Endothelial cell of umbilical vein (primary cell): ENCODE measurements at regions not wholly inside any gene's neighbourhood (a gene's known extent, or its start where the extent isn't known, plus 50 kb on each side); places are given as distances from the start of the nearest gene placed in this dataset.

Source experiments
- BruUV-seq: library from RNA; stranded (reverse); fragments of 400-500 nt; replicated peaks from 2 replicates; lab custom pipeline; 2021; lab: Mats Ljungman, UMichigan
- CTCF ChIA-PET: fragments of 300-600, 350-600 bp; sonication (Branson Sonifier 250); formaldehyde crosslinking; loops from one replicate; lab custom pipeline; 2021; ENCODE audit warnings: antibody characterized with exemption, inconsistent platforms; lab: Charles Lee
- POLR2A ChIA-PET: fragments of 300-600, 350-600 bp; sonication (Branson Sonifier 250); formaldehyde crosslinking; loops from one replicate; lab custom pipeline; 2021; ENCODE audit warnings: antibody characterized with exemption, inconsistent platforms; lab: Charles Lee
- DNase-seq: peaks from one replicate; pipeline ENCODE4 v3.0.0-alpha.2; 2011; ENCODE audit warnings: low read depth, low spot score
- FAIRE-seq: peaks from 2 replicates; lab custom pipeline; 2011; peaks lifted over from hg19 to GRCh38; lab: Jason Lieb, UNC
- H2AFZ ChIP-seq: 2 replicates; pipeline ENCODE4 v1.6.0; 2012; ENCODE audit warnings: low read depth, low read length, control low read depth, inconsistent platforms
- H3K27ac ChIP-seq: 2 replicates; pipeline ENCODE4 v1.5.1; 2011; ENCODE audit warnings: low read depth, mild to moderate bottlenecking, control low read depth, low read length, moderate library complexity; ENCODE audit not compliant: insufficient read depth
- H3K27me3 ChIP-seq, 2 experiments: 2 replicates each; pipeline versions ENCODE4 v1.6.0 to v1.6.1; 2011; ENCODE audit warnings: low read length in 2 of 2, mixed read lengths in 1 of 2; ENCODE audit not compliant: control insufficient read depth in 2 of 2, insufficient read depth in 2 of 2
- H3K36me3 ChIP-seq, 2 experiments: 2 replicates in 1 of 2; 3 replicates in 1 of 2; pipeline ENCODE4 v1.5.1; 2011; ENCODE audit warnings: low read length in 2 of 2, mild to moderate bottlenecking in 1 of 2, moderate library complexity in 1 of 2; ENCODE audit not compliant: control insufficient read depth in 2 of 2, insufficient read depth in 2 of 2; ENCODE audit errors: extremely low read depth in 1 of 2
- H3K4me1 ChIP-seq: 3 replicates; pipeline ENCODE4 v1.5.1; 2011; ENCODE audit warnings: mild to moderate bottlenecking, low read length; ENCODE audit not compliant: control insufficient read depth, insufficient read depth; ENCODE audit errors: extremely low read depth
- H3K4me2 ChIP-seq: 2 replicates; pipeline ENCODE4 v1.6.1; 2011; ENCODE audit warnings: low read length, control low read depth, mixed read lengths; ENCODE audit not compliant: insufficient read depth
- H3K4me3 ChIP-seq, 3 experiments: fragments of 200-600 bp in 1 of 3; sonication (generic), shearing (Covaris generic) in 1 of 3; replicated peaks in 1 of 3; 2 replicates each; pipeline ENCODE4 v1.5.1; 2011 to 2016; ENCODE audit warnings: control low read depth in 3 of 3, low read length in 3 of 3, mild to moderate bottlenecking in 2 of 3, inconsistent platforms in 1 of 3, low read depth in 1 of 3, moderate library complexity in 1 of 3; ENCODE audit not compliant: insufficient read depth in 1 of 3
- H3K79me2 ChIP-seq: 2 replicates; pipeline ENCODE4 v1.6.0; 2012; ENCODE audit warnings: low read length, inconsistent platforms; ENCODE audit not compliant: control insufficient read depth, insufficient read depth
- H3K9ac ChIP-seq: replicated peaks from 2 replicates; pipeline ENCODE3; 2011; ENCODE audit warnings: low read length, control low read depth; ENCODE audit not compliant: insufficient read depth; ENCODE audit errors: extremely low read depth
- H3K9me1 ChIP-seq: replicated peaks from 3 replicates; pipeline ENCODE4 v1.6.0; 2011; ENCODE audit warnings: mild to moderate bottlenecking, low read length; ENCODE audit not compliant: control insufficient read depth, insufficient read depth; ENCODE audit errors: extremely low read depth
- H3K9me3 ChIP-seq: replicated peaks from 2 replicates; pipeline ENCODE4 v1.5.1; 2012; ENCODE audit warnings: low read length, inconsistent platforms; ENCODE audit not compliant: control insufficient read depth, insufficient read depth
- H4K20me1 ChIP-seq: replicated peaks from 2 replicates; pipeline ENCODE3; 2011; ENCODE audit warnings: mild to moderate bottlenecking, low read length; ENCODE audit not compliant: control insufficient read depth, insufficient read depth; ENCODE audit errors: extremely low read depth
- EZH2 ChIP-seq: IDR thresholded peaks from 2 replicates; pipeline ENCODE4 v1.6.1; 2012; ENCODE audit warnings: borderline replicate concordance, low read depth, mild to moderate bottlenecking, moderate library complexity, low read length, inconsistent platforms; ENCODE audit not compliant: severe bottlenecking
- FOS ChIP-seq: IDR thresholded peaks from 2 replicates; pipeline ENCODE4 v1.6.1; 2011; ENCODE audit warnings: mild to moderate bottlenecking, low read length, moderate library complexity, borderline replicate concordance; ENCODE audit not compliant: insufficient read depth
- GATA2 ChIP-seq: IDR thresholded peaks from 2 replicates; pipeline ENCODE4 v1.7.0; 2011; ENCODE audit warnings: low read depth, mild to moderate bottlenecking, moderate library complexity, mixed read lengths, low read length; ENCODE audit not compliant: insufficient read length, insufficient read depth
- JUN ChIP-seq: IDR thresholded peaks from 2 replicates; pipeline ENCODE4 v1.6.1; 2011; ENCODE audit warnings: borderline replicate concordance, low read depth; ENCODE audit not compliant: insufficient read length, insufficient read depth
- MYC ChIP-seq: IDR thresholded peaks from one replicate; pipeline ENCODE4 v1.6.1; 2011; ENCODE audit warnings: mild to moderate bottlenecking, low read depth, low read length
- POLR2A ChIP-seq: IDR thresholded peaks from 2 replicates; pipeline ENCODE4 v1.6.1; 2012; ENCODE audit warnings: low read depth, mild to moderate bottlenecking, control low read depth, low read length
- POLR2AphosphoS5 ChIP-seq: IDR thresholded peaks from 2 replicates; pipeline ENCODE4 v1.6.1; 2012; ENCODE audit warnings: low read depth, mild to moderate bottlenecking, control low read depth, low read length, moderate library complexity; ENCODE audit not compliant: insufficient read depth
- dilution Hi-C: fragments of 300-500 bp; cut with MboI; formaldehyde crosslinking; loops from one replicate; pipeline ENCODE4 v1.15.0; 2019; ENCODE audit warnings: low sequenced_read_pairs; ENCODE audit not compliant: extremely low pct_ligation_motif_present
- intact Hi-C: fragments of 100-400 bp; cut with micrococcal nuclease; formaldehyde crosslinking; loops from one replicate; pipeline ENCODE4 v1.10.0; 2022
- TF ChIP-seq, protein P1 (sequence below): IDR thresholded peaks from 2 replicates; pipeline ENCODE4 v1.6.1; 2011; ENCODE audit not compliant: insufficient read depth, insufficient read length
- TF ChIP-seq, protein P2 (sequence below), 2 donors: IDR thresholded peaks; 1 replicate in 1 of 2; 2 replicates in 1 of 2; pipeline ENCODE4 v1.5.1; 2011; ENCODE audit warnings: low read length in 2 of 2, mild to moderate bottlenecking in 2 of 2, moderate library complexity in 2 of 2, control low read depth in 1 of 2, inconsistent platforms in 1 of 2, low read depth in 1 of 2; ENCODE audit not compliant: insufficient read depth in 1 of 2; ENCODE audit errors: extremely low read depth in 1 of 2

DNA sequence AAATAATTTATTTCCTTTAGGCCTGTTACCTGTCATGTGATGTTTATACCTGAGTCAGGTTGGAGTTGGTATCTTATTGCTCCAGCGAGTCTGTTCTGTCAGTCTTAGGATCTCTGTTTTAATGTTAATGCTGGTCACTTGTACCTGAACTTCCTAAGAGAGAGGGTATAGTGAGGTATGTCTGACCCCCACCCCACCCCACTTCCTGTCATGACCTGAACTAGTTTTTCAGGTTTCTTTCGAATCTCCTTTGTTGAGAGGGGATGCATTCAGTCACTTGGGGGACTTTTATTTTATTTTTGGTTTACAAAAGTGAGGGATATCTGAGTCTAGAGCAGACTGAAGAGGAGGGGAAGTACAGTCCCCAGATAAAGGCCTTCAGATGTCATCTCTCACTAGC, 769.0 kb upstream of the COBL start:
- Histone ChIP-seq H3K27ac (no peak overlapping the region), H3K9me1 (no peaks in the 10 kb centered on the region), H3K4me2 (no peak overlapping the region), H3K36me3 (no peaks in the 10 kb centered on the region), H3K79me2 (no peaks in the 10 kb centered on the region), H3K4me3 (no peak overlapping the region), H4K20me1 (no peaks in the 10 kb centered on the region), H2AFZ (no peak overlapping the region), H3K27me3 (no peaks in the 10 kb centered on the region), H3K4me1 (no peaks in the 10 kb centered on the region), H3K9ac (no peak overlapping the region), H3K9me3 (no peaks in the 10 kb centered on the region)
- FAIRE-seq, result no peak
- TF ChIP-seq GATA2, result no peak
- intact Hi-C loops (no loop called here), dilution Hi-C loops (no loop called here)
- no peak for DNase-seq
- CTCF ChIA-PET, result no interaction called here
- no TSS peak for BruUV-seq
- POLR2A ChIA-PET, result no interaction called here

- dilution Hi-C loops (no loop called here), intact Hi-C loops (no loop called here)
- H2AFZ ChIP-seq, result no peak overlapping the region
- TF ChIP-seq POLR2A (no peak), GATA2 (no peak), MYC (no peak), POLR2AphosphoS5 (no peak), FOS (no peak), JUN (no peak), EZH2 (no peak)
- TF ChIP-seq, protein P1, sequence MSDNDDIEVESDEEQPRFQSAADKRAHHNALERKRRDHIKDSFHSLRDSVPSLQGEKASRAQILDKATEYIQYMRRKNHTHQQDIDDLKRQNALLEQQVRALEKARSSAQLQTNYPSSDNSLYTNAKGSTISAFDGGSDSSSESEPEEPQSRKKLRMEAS, result no peak
- TF ChIP-seq, protein P2, sequence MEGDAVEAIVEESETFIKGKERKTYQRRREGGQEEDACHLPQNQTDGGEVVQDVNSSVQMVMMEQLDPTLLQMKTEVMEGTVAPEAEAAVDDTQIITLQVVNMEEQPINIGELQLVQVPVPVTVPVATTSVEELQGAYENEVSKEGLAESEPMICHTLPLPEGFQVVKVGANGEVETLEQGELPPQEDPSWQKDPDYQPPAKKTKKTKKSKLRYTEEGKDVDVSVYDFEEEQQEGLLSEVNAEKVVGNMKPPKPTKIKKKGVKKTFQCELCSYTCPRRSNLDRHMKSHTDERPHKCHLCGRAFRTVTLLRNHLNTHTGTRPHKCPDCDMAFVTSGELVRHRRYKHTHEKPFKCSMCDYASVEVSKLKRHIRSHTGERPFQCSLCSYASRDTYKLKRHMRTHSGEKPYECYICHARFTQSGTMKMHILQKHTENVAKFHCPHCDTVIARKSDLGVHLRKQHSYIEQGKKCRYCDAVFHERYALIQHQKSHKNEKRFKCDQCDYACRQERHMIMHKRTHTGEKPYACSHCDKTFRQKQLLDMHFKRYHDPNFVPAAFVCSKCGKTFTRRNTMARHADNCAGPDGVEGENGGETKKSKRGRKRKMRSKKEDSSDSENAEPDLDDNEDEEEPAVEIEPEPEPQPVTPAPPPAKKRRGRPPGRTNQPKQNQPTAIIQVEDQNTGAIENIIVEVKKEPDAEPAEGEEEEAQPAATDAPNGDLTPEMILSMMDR (IDR thresholded peaks at IDR 0.05; ENCODE audit: extremely low read depth in 1 of 2, insufficient read depth in 1 of 2, low read depth in 1 of 2, low read length in 2 of 2), result no peak
- no peaks in the 10 kb centered on the region for H3K27me3 ChIP-seq
- no peaks in the 10 kb centered on the region for H3K36me3 ChIP-seq
- no peak for DNase-seq
- no peak overlapping the region for H3K9ac ChIP-seq
- no peaks in the 10 kb centered on the region for H3K79me2 ChIP-seq
- H3K4me3 ChIP-seq, result no peak overlapping the region
- ChIA-PET POLR2A (no interaction called here), CTCF (no interaction called here)
- BruUV-seq, result no TSS peak
- no peaks in the 10 kb centered on the region for H4K20me1 ChIP-seq
- no peak for FAIRE-seq
- H3K9me1 ChIP-seq, result no peaks in the 10 kb centered on the region
- no peak overlapping the region for H3K4me2 ChIP-seq
- no peak overlapping the region for H3K27ac ChIP-seq
- no peaks in the 10 kb centered on the region for H3K9me3 ChIP-seq
- H3K4me1 ChIP-seq, result no peaks in the 10 kb centered on the region
Measured at GRCh38 chr7:52080493-52080892, 763.9 kb upstream of the COBL start.
